HEK293T (cell line): ENCODE measurements at regions not wholly inside any gene's neighbourhood (a gene's known extent, or its start where the extent isn't known, plus 50 kb on each side); places are given as distances from the start of the nearest gene placed in this dataset.

ENCODE experiments used
- ARNT ChIP-seq: fragments of 450-650 bp; IDR thresholded peaks from 2 replicates; pipeline ENCODE4 v1.6.1; 2017; ENCODE audit warnings: mild to moderate bottlenecking
- BHLHE40 ChIP-seq: fragments of 450-650 bp; IDR thresholded peaks from 2 replicates; pipeline ENCODE4 v1.6.1; 2016; ENCODE audit warnings: mild to moderate bottlenecking, moderate library complexity, borderline replicate concordance
- FOXA1 ChIP-seq: fragments of 450-650 bp; IDR thresholded peaks from 2 replicates; pipeline ENCODE4 v1.6.1; 2016; ENCODE audit warnings: mild to moderate bottlenecking
- SP1 ChIP-seq: fragments of 450-650 bp; IDR thresholded peaks from 2 replicates; pipeline ENCODE4 v1.6.1; 2017

GRCh38 chr1:81606656-81607055, 194.1 kb upstream of the ADGRL2 start:
- TF ChIP-seq ARNT = no peak
- TF ChIP-seq SP1 = no peak
- no peak for TF ChIP-seq BHLHE40
- no peak for TF ChIP-seq FOXA1
